ENCODE measurements at regions not wholly inside any gene's neighbourhood (a gene's known extent, or its start where the extent isn't known, plus 50 kb on each side); places are given as distances from the start of the nearest gene placed in this dataset.

GRCh38 chr6:165849534-165850430 is 186.7 kb upstream of the PDE10A start:
- TF ChIP-seq CTCF (IDR thresholded peaks at IDR 0.05; ENCODE audit: borderline replicate concordance, extremely low read depth, low read length, poor library complexity, severe bottlenecking) (no peak), EZH2 (IDR thresholded peaks at IDR 0.05; ENCODE audit: borderline replicate concordance, low read depth, low read length, severe bottlenecking) (no peak)

Measured in DND-41 (cell line).